CD4-positive, CD25-positive, alpha-beta regulatory T cell (primary cell): ENCODE measurements at regions not wholly inside any gene's neighbourhood (a gene's known extent, or its start where the extent isn't known, plus 50 kb on each side); places are given as distances from the start of the nearest gene placed in this dataset.
"Not testable (repeated sequence)": the region's sequence is repeated elsewhere in the genome, so short reads cannot be mapped to it uniquely, and the experiment has no call there.

ENCODE experiments used
- ATAC-seq, 2 donors: fragments of 150-1000 bp; cut with Tn5 transposase; one replicate each; pipeline ENCODE4 v1.10.0; 2021; ENCODE audit warnings: low read depth in 2 of 2, moderate number of reproducible peaks in 2 of 2, moderate library complexity in 1 of 2
- DNase-seq, 3 donors: peaks; one replicate each; pipeline versions ENCODE4 v3.0.0 to v3.0.0-alpha.2; 2012 to 2022; ENCODE audit warnings: mixed read lengths in 1 of 3
- H3K27ac ChIP-seq: one replicate; pipeline ENCODE4 v1.7.0; 2013; ENCODE audit warnings: mild to moderate bottlenecking, low read length; ENCODE audit not compliant: insufficient read depth, poor library complexity, severe bottlenecking
- H3K27me3 ChIP-seq: one replicate; pipeline ENCODE4 v1.7.0; 2013; ENCODE audit warnings: low read length; ENCODE audit not compliant: control insufficient read depth, insufficient read depth
- H3K36me3 ChIP-seq: one replicate; pipeline ENCODE4 v1.7.0; 2013; ENCODE audit warnings: mild to moderate bottlenecking, low read length, moderate library complexity; ENCODE audit not compliant: control insufficient read depth, insufficient read depth
- H3K4me1 ChIP-seq: 2 replicates; pipeline ENCODE4 v1.7.0; 2013; ENCODE audit warnings: mild to moderate bottlenecking, low read length; ENCODE audit not compliant: insufficient read depth, control insufficient read depth, poor library complexity, severe bottlenecking
- H3K4me3 ChIP-seq: one replicate; pipeline ENCODE4 v1.7.0; 2013; ENCODE audit warnings: low read depth, mild to moderate bottlenecking, low read length, moderate library complexity
- H3K9me3 ChIP-seq, 2 experiments: 1 replicate in 1 of 2; 2 replicates in 1 of 2; pipeline ENCODE4 v1.7.0; 2013; ENCODE audit warnings: low read length in 2 of 2, mild to moderate bottlenecking in 1 of 2, moderate library complexity in 1 of 2; ENCODE audit not compliant: control insufficient read depth in 2 of 2
- H3K27ac Mint-ChIP-seq, 3 donors: one replicate each; pipeline ENCODE4 v1.8.0; 2020 to 2022; ENCODE audit warnings: mild to moderate bottlenecking in 3 of 3, mixed read lengths in 3 of 3, moderate library complexity in 2 of 3
- H3K27me3 Mint-ChIP-seq: one replicate; pipeline ENCODE4 v1.8.0; 2022; ENCODE audit warnings: mild to moderate bottlenecking, mixed read lengths
- H3K36me3 Mint-ChIP-seq: one replicate; pipeline ENCODE4 v1.8.0; 2020; ENCODE audit warnings: mixed read lengths
- H3K4me1 Mint-ChIP-seq, 4 donors: one replicate each; pipeline ENCODE4 v1.8.0; 2020 to 2022; ENCODE audit warnings: mixed read lengths in 4 of 4, mild to moderate bottlenecking in 1 of 4
- H3K4me3 Mint-ChIP-seq, 4 donors: one replicate each; pipeline ENCODE4 v1.8.0; 2020 to 2022; ENCODE audit warnings: mild to moderate bottlenecking in 4 of 4, mixed read lengths in 4 of 4, moderate library complexity in 3 of 4
- H3K9me3 Mint-ChIP-seq, 7 donors: one replicate each; pipeline ENCODE4 v1.8.0; 2020 to 2022; ENCODE audit warnings: mixed read lengths in 7 of 7, mild to moderate bottlenecking in 3 of 7, moderate library complexity in 2 of 7

DNA sequence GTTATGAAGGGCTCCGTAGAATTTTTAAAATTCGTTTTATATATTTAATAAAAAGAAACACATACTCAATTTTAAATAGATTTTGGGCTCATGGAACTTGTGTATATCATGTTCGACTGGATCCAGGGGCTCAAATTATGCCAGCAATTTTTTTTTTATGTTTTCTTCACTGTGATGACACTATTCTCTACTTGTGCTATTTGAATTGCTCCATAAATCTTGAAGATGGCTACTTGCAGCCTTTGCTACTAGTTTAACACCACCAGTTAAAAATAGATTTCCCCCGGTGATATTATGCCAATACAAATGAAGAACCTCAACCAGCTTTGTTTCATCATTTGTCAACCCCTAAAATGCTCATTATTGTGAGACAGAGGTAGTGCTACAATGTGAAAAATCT is 933.2 kb downstream of the IPMK start:
- no peak for ATAC-seq
- Mint-ChIP-seq H3K9me3 (peaks cover 0 to 2% (median 0%) of the 10 kb centered on the region in 7 donors), H3K27ac (no peak overlapping the region), H3K27me3 (no peaks in the 10 kb centered on the region), H3K4me1 (no peaks in the 10 kb centered on the region), H3K4me3 (no peak overlapping the region), H3K36me3 (no peaks in the 10 kb centered on the region)
- Histone ChIP-seq H3K27ac (no peak overlapping the region), H3K4me3 (no peak overlapping the region), H3K9me3 (no peaks in the 10 kb centered on the region), H3K36me3 (no peaks in the 10 kb centered on the region), H3K4me1 (no peaks in the 10 kb centered on the region), H3K27me3 (no peaks in the 10 kb centered on the region)
- no peak for DNase-seq

GRCh38 chr10:57333880-57334279 is 933.8 kb downstream of the IPMK start:
- no peaks in the 10 kb centered on the region for H3K36me3 Mint-ChIP-seq
- H3K4me1 Mint-ChIP-seq: no peaks in the 10 kb centered on the region
- Histone ChIP-seq H3K9me3 (no peaks in the 10 kb centered on the region), H3K27ac (no peak overlapping the region), H3K36me3 (no peaks in the 10 kb centered on the region), H3K27me3 (no peaks in the 10 kb centered on the region), H3K4me1 (no peaks in the 10 kb centered on the region), H3K4me3 (no peak overlapping the region)
- no peak overlapping the region for H3K4me3 Mint-ChIP-seq
- no peak for DNase-seq
- H3K9me3 Mint-ChIP-seq: peaks cover 0 to 3% (median 0%) of the 10 kb centered on the region in 7 donors
- ATAC-seq: no peak
- H3K27ac Mint-ChIP-seq: no peak overlapping the region
- H3K27me3 Mint-ChIP-seq: no peaks in the 10 kb centered on the region

DNA sequence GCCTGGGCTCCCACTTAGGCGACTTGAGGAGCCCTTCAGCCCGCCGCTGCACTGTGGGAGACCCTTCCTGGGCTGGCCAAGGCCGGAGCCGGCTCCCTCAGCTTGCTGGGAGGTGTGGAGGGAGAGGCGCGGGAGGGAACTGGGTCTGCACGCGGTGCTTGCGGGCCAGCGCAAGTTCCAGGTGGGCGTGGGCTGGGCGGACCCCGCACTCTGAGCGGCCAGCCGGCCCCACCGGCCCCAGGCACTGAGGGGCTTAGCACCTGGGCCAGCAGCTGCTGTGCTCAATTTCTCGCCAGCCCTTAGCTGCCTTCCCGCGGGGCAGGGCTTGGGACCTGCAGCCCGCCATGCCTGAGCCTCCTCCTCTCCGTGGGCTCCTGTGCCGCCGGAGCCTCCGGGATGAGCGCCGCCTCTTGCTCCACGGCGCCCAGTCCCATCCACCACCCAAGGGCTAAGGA is 946.3 kb downstream of the IPMK start:
- not testable (repeated sequence) for H3K36me3 ChIP-seq, H3K27ac ChIP-seq, H3K27ac Mint-ChIP-seq, H3K36me3 Mint-ChIP-seq, H3K4me1 ChIP-seq, ATAC-seq, H3K4me3 Mint-ChIP-seq, H3K4me1 Mint-ChIP-seq, H3K4me3 ChIP-seq, DNase-seq, H3K27me3 ChIP-seq, H3K27me3 Mint-ChIP-seq, H3K9me3 ChIP-seq
- H3K9me3 Mint-ChIP-seq: peaks cover 0 to 15% (median 3%) of the 10 kb centered on the region in 7 donors

- no peak overlapping the region for H3K4me3 Mint-ChIP-seq
- no peak for DNase-seq
- H3K27ac Mint-ChIP-seq: no peak overlapping the region
- Histone ChIP-seq H3K27ac (no peak overlapping the region), H3K9me3 (no peaks in the 10 kb centered on the region), H3K36me3 (no peaks in the 10 kb centered on the region), H3K27me3 (no peaks in the 10 kb centered on the region), H3K4me1 (no peaks in the 10 kb centered on the region), H3K4me3 (no peak overlapping the region)
- ATAC-seq: no peak
- no peaks in the 10 kb centered on the region for H3K4me1 Mint-ChIP-seq
- H3K9me3 Mint-ChIP-seq: peaks cover 0 to 15% (median 3%) of the 10 kb centered on the region in 7 donors
- no peaks in the 10 kb centered on the region for H3K27me3 Mint-ChIP-seq
- H3K36me3 Mint-ChIP-seq: no peaks in the 10 kb centered on the region
These were observed 947.3 kb downstream of the IPMK start for GRCh38 chr10:57320416-57320815.

- Mint-ChIP-seq H3K4me3 (no peak overlapping the region), H3K4me1 (no peaks in the 10 kb centered on the region), H3K27me3 (no peaks in the 10 kb centered on the region), H3K36me3 (no peaks in the 10 kb centered on the region), H3K9me3 (peaks cover 0 to 6% (median 0%) of the 10 kb centered on the region in 7 donors), H3K27ac (no peak overlapping the region)
- no peak overlapping the region for H3K27ac ChIP-seq
- H3K36me3 ChIP-seq: no peaks in the 10 kb centered on the region
- no peaks in the 10 kb centered on the region for H3K9me3 ChIP-seq
- H3K4me3 ChIP-seq: no peak overlapping the region
- no peak for ATAC-seq
- no peaks in the 10 kb centered on the region for H3K4me1 ChIP-seq
- no peaks in the 10 kb centered on the region for H3K27me3 ChIP-seq
- DNase-seq: no peak
These were observed 953.0 kb upstream of the ZWINT start for GRCh38 chr10:57314046-57314445.

- no peaks in the 10 kb centered on the region for H3K4me1 Mint-ChIP-seq
- no peaks in the 10 kb centered on the region for H3K36me3 ChIP-seq
- peaks cover 0 to 10% (median 4%) of the 10 kb centered on the region in 7 donors for H3K9me3 Mint-ChIP-seq
- ATAC-seq (no peak), DNase-seq (no peak)
- H3K4me3 ChIP-seq: no peak overlapping the region
- H3K27me3 Mint-ChIP-seq: no peaks in the 10 kb centered on the region
- no peaks in the 10 kb centered on the region for H3K4me1 ChIP-seq
- no peaks in the 10 kb centered on the region for H3K27me3 ChIP-seq
- no peaks in the 10 kb centered on the region for H3K9me3 ChIP-seq
- no peak overlapping the region for H3K4me3 Mint-ChIP-seq
- H3K27ac Mint-ChIP-seq: no peak overlapping the region
- no peaks in the 10 kb centered on the region for H3K36me3 Mint-ChIP-seq
- H3K27ac ChIP-seq: no peak overlapping the region
These were observed 942.5 kb upstream of the ZWINT start for GRCh38 chr10:57303566-57303965.

- ATAC-seq (no peak), DNase-seq (no peak)
- H3K27me3 Mint-ChIP-seq: no peaks in the 10 kb centered on the region
- H3K4me3 Mint-ChIP-seq: no peak overlapping the region
- H3K36me3 Mint-ChIP-seq: no peaks in the 10 kb centered on the region
- peaks cover 0 to 10% (median 5%) of the 10 kb centered on the region in 7 donors for H3K9me3 Mint-ChIP-seq
- H3K4me1 ChIP-seq: no peaks in the 10 kb centered on the region
- no peaks in the 10 kb centered on the region for H3K27me3 ChIP-seq
- H3K9me3 ChIP-seq: no peaks in the 10 kb centered on the region
- H3K36me3 ChIP-seq: no peaks in the 10 kb centered on the region
- no peak overlapping the region for H3K4me3 ChIP-seq
- H3K27ac Mint-ChIP-seq: no peak overlapping the region
- H3K4me1 Mint-ChIP-seq: no peaks in the 10 kb centered on the region
- H3K27ac ChIP-seq: no peak overlapping the region
These were observed 939.7 kb upstream of the ZWINT start for GRCh38 chr10:57300718-57301117.

DNA sequence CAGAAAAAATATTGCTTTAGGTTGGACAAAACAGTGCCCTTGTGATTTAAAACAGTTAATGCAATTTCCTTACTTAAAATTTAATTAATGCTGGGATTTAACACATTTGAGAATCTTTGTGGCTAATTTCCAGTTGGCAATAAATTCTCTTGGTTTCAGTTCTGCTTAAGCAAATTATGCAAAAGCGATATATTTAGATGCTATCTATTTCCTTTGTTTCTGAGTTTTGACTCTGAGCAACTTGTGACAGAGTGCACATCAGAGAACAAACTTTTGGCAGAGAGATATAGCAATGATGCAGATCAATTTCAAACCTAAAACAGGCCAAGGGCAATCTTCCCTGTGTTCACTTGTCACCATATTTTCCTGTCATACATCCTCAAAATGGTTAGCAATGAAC is 933.6 kb upstream of the ZWINT start:
- no peaks in the 10 kb centered on the region for H3K27me3 ChIP-seq
- H3K27ac ChIP-seq: no peak overlapping the region
- Mint-ChIP-seq H3K4me1 (no peaks in the 10 kb centered on the region), H3K27me3 (no peaks in the 10 kb centered on the region), H3K4me3 (no peak overlapping the region), H3K9me3 (peaks cover 0 to 20% (median 4%) of the 10 kb centered on the region in 7 donors), H3K27ac (no peak overlapping the region), H3K36me3 (no peaks in the 10 kb centered on the region)
- ATAC-seq: no peak
- H3K4me1 ChIP-seq: no peaks in the 10 kb centered on the region
- H3K36me3 ChIP-seq: no peaks in the 10 kb centered on the region
- no peak overlapping the region for H3K4me3 ChIP-seq
- DNase-seq: no peak
- H3K9me3 ChIP-seq: no peaks in the 10 kb centered on the region
